Amniotic stem cell (primary cell): ENCODE measurements at regions not wholly inside any gene's neighbourhood (a gene's known extent, or its start where the extent isn't known, plus 50 kb on each side); places are given as distances from the start of the nearest gene placed in this dataset.

ENCODE experiments used
- DNase-seq: peaks from one replicate; lab custom pipeline; 2025; lab: John Stamatoyannopoulos, UW

GRCh38 chr6:47932575-47932974 lies 150.7 kb downstream of the OPN5 start:
- no peak for DNase-seq

- no peak for DNase-seq
These were observed 142.2 kb downstream of the OPN5 start for GRCh38 chr6:47924001-47924400.

- DNase-seq = no peak
These were observed 140.6 kb downstream of the OPN5 start for GRCh38 chr6:47922391-47922790.

GRCh38 chr6:47919875-47920274 lies 138.0 kb downstream of the OPN5 start:
- DNase-seq = no peak

GRCh38 chr6:47917811-47918210 lies 136.0 kb downstream of the OPN5 start:
- DNase-seq = no peak

- no peak for DNase-seq
These were observed 135.4 kb downstream of the OPN5 start for GRCh38 chr6:47917202-47917601.

GRCh38 chr6:47915017-47915416 lies 133.2 kb downstream of the OPN5 start:
- DNase-seq = no peak

- DNase-seq = no peak
These were observed 126.4 kb downstream of the OPN5 start for GRCh38 chr6:47908271-47908670.

- no peak for DNase-seq
These were observed 123.9 kb downstream of the OPN5 start for GRCh38 chr6:47905717-47906116.

GRCh38 chr6:47897247-47897646 lies 115.4 kb downstream of the OPN5 start:
- no peak for DNase-seq

GRCh38 chr6:47890326-47890875 lies 108.6 kb downstream of the OPN5 start:
- DNase-seq = no peak

GRCh38 chr6:47879015-47879414 lies 97.2 kb downstream of the OPN5 start:
- no peak for DNase-seq
